HepG2 (cell line): ENCODE measurements at regions not wholly inside any gene's neighbourhood (a gene's known extent, or its start where the extent isn't known, plus 50 kb on each side); places are given as distances from the start of the nearest gene placed in this dataset.

ENCODE experiments used
- ATAC-seq: fragments of 200-7000 bp; cut with Tn5 transposase; 3 replicates; pipeline ENCODE4 v1.9.1; 2020; ENCODE audit warnings: mild to moderate bottlenecking, moderate library complexity
- BruUV-seq: library from RNA; stranded (reverse); fragments of 400-500 nt; replicated peaks from 2 replicates; lab custom pipeline; 2021; lab: Mats Ljungman, UMichigan
- CTCF ChIA-PET: fragments of 300-600 bp; formaldehyde crosslinking; extraction: SDS; loops from one replicate; lab custom pipeline; 2021; ENCODE audit warnings: low total read pairs, inconsistent platforms, low intra/inter-chr PET ratio; lab: Yijun Ruan, JAX
- POLR2A ChIA-PET: fragments of 350-600 bp; sonication (Branson Sonifier 250); formaldehyde crosslinking; loops from one replicate; lab custom pipeline; 2020; ENCODE audit warnings: antibody characterized with exemption, inconsistent platforms; lab: Yijun Ruan, JAX
- DNase-seq: peaks from one replicate; pipeline ENCODE4 v3.0.0-alpha.2; 2015; ENCODE audit warnings: low spot score
- FAIRE-seq: peaks from 3 replicates; lab custom pipeline; 2011; peaks lifted over from hg19 to GRCh38; lab: Jason Lieb, UNC
- H2AFZ ChIP-seq: one replicate; pipeline ENCODE4 v1.6.1; 2011; ENCODE audit warnings: low read length, inconsistent platforms
- H3K27ac ChIP-seq: fragments of 300-600 bp; 3 replicates; pipeline ENCODE4 v1.8.0; 2011; ENCODE audit warnings: mixed run types, mild to moderate bottlenecking, mixed read lengths, low read length, inconsistent platforms; ENCODE audit not compliant: insufficient read depth; ENCODE audit errors: extremely low read length
- H3K27me3 ChIP-seq, 2 experiments: fragments of 200-600 bp in 1 of 2; 2 replicates in 1 of 2; 3 replicates in 1 of 2; pipeline versions ENCODE4 v1.6.0 to v1.8.0; 2011; ENCODE audit warnings: low read length in 2 of 2, mild to moderate bottlenecking in 2 of 2, moderate library complexity in 2 of 2, inconsistent platforms in 1 of 2; ENCODE audit not compliant: insufficient read depth in 2 of 2, control insufficient read depth in 1 of 2
- H3K36me3 ChIP-seq, 2 experiments: fragments of 200-600 bp in 1 of 2; replicated peaks in 1 of 2; 2 replicates in 1 of 2; 3 replicates in 1 of 2; pipeline versions ENCODE4 v1.5.1 to v1.8.0; 2011; ENCODE audit warnings: low read length in 2 of 2, inconsistent platforms in 1 of 2; ENCODE audit not compliant: insufficient read depth in 2 of 2, control insufficient read depth in 1 of 2
- H3K4me1 ChIP-seq: 2 replicates; pipeline ENCODE4 v1.5.1; 2012; ENCODE audit warnings: low read length, inconsistent platforms; ENCODE audit not compliant: insufficient read depth
- H3K4me2 ChIP-seq: 2 replicates; pipeline ENCODE4 v1.6.0; 2011; ENCODE audit warnings: low read depth, low read length, inconsistent platforms
- H3K4me3 ChIP-seq, 3 experiments: fragments of 200-600 bp in 1 of 3; sonication (generic), shearing (Covaris generic) in 1 of 3; replicated peaks in 1 of 3; 2 replicates each; pipeline ENCODE4 v1.5.1; 2011 to 2016; ENCODE audit warnings: low read length in 3 of 3, inconsistent platforms in 2 of 3, low read depth in 2 of 3, mild to moderate bottlenecking in 2 of 3, control low read depth in 1 of 3, mixed read lengths in 1 of 3; ENCODE audit not compliant: insufficient read depth in 1 of 3
- H3K79me2 ChIP-seq: one replicate; pipeline ENCODE4 v1.6.1; 2011; ENCODE audit warnings: low read length, inconsistent platforms; ENCODE audit not compliant: insufficient read depth
- H3K9ac ChIP-seq: 2 replicates; pipeline ENCODE4 v1.6.0; 2011; ENCODE audit warnings: mild to moderate bottlenecking, low read depth, low read length, inconsistent platforms; ENCODE audit not compliant: insufficient read depth
- H3K9me3 ChIP-seq: 2 replicates; pipeline ENCODE4 v1.5.1; 2012; ENCODE audit warnings: mild to moderate bottlenecking, low read length
- H4K20me1 ChIP-seq: 2 replicates; pipeline ENCODE4 v1.6.0; 2011; ENCODE audit warnings: inconsistent platforms, mild to moderate bottlenecking, low read length, moderate library complexity; ENCODE audit not compliant: insufficient read depth
- HNRNPK ChIP-seq: fragments of 200-400 bp; formaldehyde crosslinking; IDR thresholded peaks from 2 replicates; pipeline ENCODE4 v1.6.1; 2018; ENCODE audit warnings: low read length, low read depth, moderate library complexity, mild to moderate bottlenecking; ENCODE audit not compliant: poor library complexity, severe bottlenecking
- MED8 ChIP-seq: sonication (generic); formaldehyde crosslinking; IDR thresholded peaks from 2 replicates; pipeline ENCODE4 v1.8.1; 2023; ENCODE audit warnings: mild to moderate bottlenecking, missing genetic modification reagents; ENCODE audit not compliant: insufficient replicate concordance
- NR2F1 ChIP-seq, 2 experiments: fragments of 450-650 bp in 1 of 2; formaldehyde crosslinking in 1 of 2; IDR thresholded peaks; 2 replicates each; pipeline versions ENCODE4 v1.5.0 to v1.6.1; 2016 to 2020; ENCODE audit warnings: mild to moderate bottlenecking in 1 of 2, missing compliant biosample characterization in 1 of 2, missing genetic modification reagents in 1 of 2, moderate library complexity in 1 of 2
- POGK ChIP-seq: sonication (generic); formaldehyde crosslinking; conservative IDR thresholded peaks from 2 replicates; pipeline ENCODE4 v1.8.0; 2022; ENCODE audit warnings: mild to moderate bottlenecking, moderate library complexity, missing genetic modification reagents
- SNAPC4 ChIP-seq: sonication (generic); formaldehyde crosslinking; IDR thresholded peaks from 2 replicates; pipeline ENCODE4 v1.4.0; 2020; ENCODE audit warnings: mild to moderate bottlenecking, missing genetic modification reagents
- ZNF101 ChIP-seq: sonication (generic); formaldehyde crosslinking; IDR thresholded peaks from 2 replicates; pipeline ENCODE4 v1.4.0; 2020; ENCODE audit warnings: mild to moderate bottlenecking, low read depth, missing genetic modification reagents, borderline replicate concordance
- ZNF703 ChIP-seq: sonication (generic); formaldehyde crosslinking; IDR thresholded peaks from 2 replicates; pipeline ENCODE4 v1.5.1; 2020; ENCODE audit warnings: missing genetic modification reagents, mild to moderate bottlenecking, moderate library complexity, borderline replicate concordance
- WGBS: methylation state at CpG from one replicate; pipeline ENCODE4 v1.1.6; 2017; ENCODE audit warnings: low lambda C conversion rate; 5-methylcytosine and 5-hydroxymethylcytosine counted together
- in situ Hi-C: cut with HindIII; loops from 2 replicates; pipeline ENCODE4 v1.10.0; 2017; ENCODE audit warnings: low pct_unique_long_range_greater_than_20kb; ENCODE audit not compliant: extremely low pct_ligation_motif_present
- intact Hi-C: fragments of 100-400 bp; cut with micrococcal nuclease; formaldehyde crosslinking; loops from one replicate; pipeline ENCODE4 v1.10.0; 2022; ENCODE audit not compliant: unreplicated experiment
- TF ChIP-seq, protein P1 (sequence below): sonication (generic); formaldehyde crosslinking; IDR thresholded peaks from 2 replicates; pipeline ENCODE4 v1.4.0; 2020; ENCODE audit warnings: mild to moderate bottlenecking, missing genetic modification reagents
- TF ChIP-seq, protein P2 (sequence below): IDR thresholded peaks from 2 replicates; pipeline ENCODE4 v1.6.1; 2012; ENCODE audit warnings: low read length, improper control_type of control experiment
- TF ChIP-seq, protein P3 (sequence below): fragments of 450-650 bp; IDR thresholded peaks from 2 replicates; pipeline ENCODE4 v1.6.1; 2016

- Histone ChIP-seq H4K20me1 (no peaks in the 10 kb centered on the region), H3K4me3 (no peak overlapping the region), H3K27me3 (no peaks in the 10 kb centered on the region; a peak in 1 of 5 replicates), H3K9ac (no peak overlapping the region), H3K79me2 (no peaks in the 10 kb centered on the region), H2AFZ (no peak overlapping the region), H3K4me1 (no peaks in the 10 kb centered on the region), H3K9me3 (no peaks in the 10 kb centered on the region), H3K27ac (no peak overlapping the region), H3K4me2 (no peak overlapping the region), H3K36me3 (no peaks in the 10 kb centered on the region)
- ChIA-PET POLR2A (no interaction called here), CTCF (no interaction called here)
- FAIRE-seq = no peak
- no peak for ATAC-seq
- intact Hi-C loops (no loop called here), in situ Hi-C loops (no loop called here)
- BruUV-seq = no TSS peak
- no peak for DNase-seq
- 0% methylated on average over 3 of the region's 3 CpGs for WGBS
- TF ChIP-seq SNAPC4 (CRISPR knock-in tag) (no peak), MED8 (CRISPR knock-in tag) (no peak), NR2F1 (CRISPR knock-in tag; IDR thresholded peaks at IDR 0.05) (no peak), POGK (no peak), ZNF101 (CRISPR knock-in tag) (no peak), ZNF703 (CRISPR knock-in tag) (no peak), HNRNPK (no peak)
- TF ChIP-seq, protein P1, sequence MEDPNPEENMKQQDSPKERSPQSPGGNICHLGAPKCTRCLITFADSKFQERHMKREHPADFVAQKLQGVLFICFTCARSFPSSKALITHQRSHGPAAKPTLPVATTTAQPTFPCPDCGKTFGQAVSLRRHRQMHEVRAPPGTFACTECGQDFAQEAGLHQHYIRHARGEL (CRISPR knock-in tag) = no peak
- TF ChIP-seq, protein P2, sequence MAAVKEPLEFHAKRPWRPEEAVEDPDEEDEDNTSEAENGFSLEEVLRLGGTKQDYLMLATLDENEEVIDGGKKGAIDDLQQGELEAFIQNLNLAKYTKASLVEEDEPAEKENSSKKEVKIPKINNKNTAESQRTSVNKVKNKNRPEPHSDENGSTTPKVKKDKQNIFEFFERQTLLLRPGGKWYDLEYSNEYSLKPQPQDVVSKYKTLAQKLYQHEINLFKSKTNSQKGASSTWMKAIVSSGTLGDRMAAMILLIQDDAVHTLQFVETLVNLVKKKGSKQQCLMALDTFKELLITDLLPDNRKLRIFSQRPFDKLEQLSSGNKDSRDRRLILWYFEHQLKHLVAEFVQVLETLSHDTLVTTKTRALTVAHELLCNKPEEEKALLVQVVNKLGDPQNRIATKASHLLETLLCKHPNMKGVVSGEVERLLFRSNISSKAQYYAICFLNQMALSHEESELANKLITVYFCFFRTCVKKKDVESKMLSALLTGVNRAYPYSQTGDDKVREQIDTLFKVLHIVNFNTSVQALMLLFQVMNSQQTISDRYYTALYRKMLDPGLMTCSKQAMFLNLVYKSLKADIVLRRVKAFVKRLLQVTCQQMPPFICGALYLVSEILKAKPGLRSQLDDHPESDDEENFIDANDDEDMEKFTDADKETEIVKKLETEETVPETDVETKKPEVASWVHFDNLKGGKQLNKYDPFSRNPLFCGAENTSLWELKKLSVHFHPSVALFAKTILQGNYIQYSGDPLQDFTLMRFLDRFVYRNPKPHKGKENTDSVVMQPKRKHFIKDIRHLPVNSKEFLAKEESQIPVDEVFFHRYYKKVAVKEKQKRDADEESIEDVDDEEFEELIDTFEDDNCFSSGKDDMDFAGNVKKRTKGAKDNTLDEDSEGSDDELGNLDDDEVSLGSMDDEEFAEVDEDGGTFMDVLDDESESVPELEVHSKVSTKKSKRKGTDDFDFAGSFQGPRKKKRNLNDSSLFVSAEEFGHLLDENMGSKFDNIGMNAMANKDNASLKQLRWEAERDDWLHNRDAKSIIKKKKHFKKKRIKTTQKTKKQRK = no peak
- TF ChIP-seq, protein P3, sequence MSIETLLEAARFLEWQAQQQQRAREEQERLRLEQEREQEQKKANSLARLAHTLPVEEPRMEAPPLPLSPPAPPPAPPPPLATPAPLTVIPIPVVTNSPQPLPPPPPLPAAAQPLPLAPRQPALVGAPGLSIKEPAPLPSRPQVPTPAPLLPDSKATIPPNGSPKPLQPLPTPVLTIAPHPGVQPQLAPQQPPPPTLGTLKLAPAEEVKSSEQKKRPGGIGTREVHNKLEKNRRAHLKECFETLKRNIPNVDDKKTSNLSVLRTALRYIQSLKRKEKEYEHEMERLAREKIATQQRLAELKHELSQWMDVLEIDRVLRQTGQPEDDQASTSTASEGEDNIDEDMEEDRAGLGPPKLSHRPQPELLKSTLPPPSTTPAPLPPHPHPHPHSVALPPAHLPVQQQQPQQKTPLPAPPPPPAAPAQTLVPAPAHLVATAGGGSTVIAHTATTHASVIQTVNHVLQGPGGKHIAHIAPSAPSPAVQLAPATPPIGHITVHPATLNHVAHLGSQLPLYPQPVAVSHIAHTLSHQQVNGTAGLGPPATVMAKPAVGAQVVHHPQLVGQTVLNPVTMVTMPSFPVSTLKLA = no peak
These were observed 609.0 kb upstream of the CELF4 start for GRCh38 chr18:38174594-38174993.
